ENCODE measurements at regions not wholly inside any gene's neighbourhood (a gene's known extent, or its start where the extent isn't known, plus 50 kb on each side); places are given as distances from the start of the nearest gene placed in this dataset.

DNA sequence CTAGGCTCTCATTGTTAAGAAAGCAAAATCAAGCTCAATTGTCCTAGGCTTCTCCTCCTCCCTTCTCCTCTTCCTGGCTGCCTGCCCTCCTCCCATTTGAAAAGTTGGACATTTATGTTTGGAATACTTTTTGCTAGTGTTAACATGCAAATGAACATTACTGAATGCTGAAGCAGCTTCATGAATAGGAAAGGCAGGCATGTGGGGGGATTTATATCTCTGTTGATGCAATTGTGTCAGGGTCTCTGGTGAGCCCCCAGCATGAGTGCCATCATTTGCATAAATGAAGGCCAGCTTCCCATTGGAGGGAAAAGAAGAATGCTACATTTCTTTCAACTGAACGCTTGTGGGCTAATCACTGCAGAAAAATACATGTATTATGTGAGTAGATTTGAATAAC lies 160.1 kb upstream of the NDST3 start:
- DNase-seq = no peak
- intact Hi-C loops (cut with micrococcal nuclease) = no loop called here
- no peaks in the 10 kb centered on the region for H3K9me3 Mint-ChIP-seq
- H3K4me1 Mint-ChIP-seq = no peaks in the 10 kb centered on the region
- no peaks in the 10 kb centered on the region for H3K27me3 Mint-ChIP-seq
- ChIA-PET CTCF (no interaction called here), POLR2A (no interaction called here)
- TF ChIP-seq, protein P1, sequence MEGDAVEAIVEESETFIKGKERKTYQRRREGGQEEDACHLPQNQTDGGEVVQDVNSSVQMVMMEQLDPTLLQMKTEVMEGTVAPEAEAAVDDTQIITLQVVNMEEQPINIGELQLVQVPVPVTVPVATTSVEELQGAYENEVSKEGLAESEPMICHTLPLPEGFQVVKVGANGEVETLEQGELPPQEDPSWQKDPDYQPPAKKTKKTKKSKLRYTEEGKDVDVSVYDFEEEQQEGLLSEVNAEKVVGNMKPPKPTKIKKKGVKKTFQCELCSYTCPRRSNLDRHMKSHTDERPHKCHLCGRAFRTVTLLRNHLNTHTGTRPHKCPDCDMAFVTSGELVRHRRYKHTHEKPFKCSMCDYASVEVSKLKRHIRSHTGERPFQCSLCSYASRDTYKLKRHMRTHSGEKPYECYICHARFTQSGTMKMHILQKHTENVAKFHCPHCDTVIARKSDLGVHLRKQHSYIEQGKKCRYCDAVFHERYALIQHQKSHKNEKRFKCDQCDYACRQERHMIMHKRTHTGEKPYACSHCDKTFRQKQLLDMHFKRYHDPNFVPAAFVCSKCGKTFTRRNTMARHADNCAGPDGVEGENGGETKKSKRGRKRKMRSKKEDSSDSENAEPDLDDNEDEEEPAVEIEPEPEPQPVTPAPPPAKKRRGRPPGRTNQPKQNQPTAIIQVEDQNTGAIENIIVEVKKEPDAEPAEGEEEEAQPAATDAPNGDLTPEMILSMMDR (IDR thresholded peaks at IDR 0.05) = no peak
- H3K27ac Mint-ChIP-seq = no peak overlapping the region
- no peak overlapping the region for H3K4me3 Mint-ChIP-seq
- H3K36me3 Mint-ChIP-seq (ENCODE audit: low read depth) = no peaks in the 10 kb centered on the region
- no peak for ATAC-seq (ENCODE audit: low read depth)

DNA sequence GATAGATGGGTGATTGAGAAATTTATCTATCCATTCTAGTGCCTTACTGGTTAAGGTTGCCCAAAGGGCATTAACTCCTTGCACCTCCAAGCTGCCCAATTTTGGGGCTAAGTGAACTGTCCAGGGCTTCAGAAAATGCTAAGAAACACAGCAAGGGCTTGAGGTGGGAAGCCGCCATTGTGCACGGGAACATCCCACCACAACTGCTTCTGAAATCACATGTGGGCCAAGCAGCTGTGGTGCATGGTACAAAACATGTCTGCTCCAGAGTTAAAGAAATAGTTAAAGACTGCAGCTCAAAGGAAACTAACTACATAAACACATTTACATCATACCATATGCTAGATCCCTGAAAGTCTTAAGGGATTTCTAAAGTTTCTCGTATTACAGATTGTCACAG lies 144.3 kb upstream of the NDST3 start:
- Mint-ChIP-seq H3K27ac (no peak overlapping the region), H3K4me1 (no peaks in the 10 kb centered on the region), H3K27me3 (no peaks in the 10 kb centered on the region), H3K9me3 (peaks cover 2% of the 10 kb centered on the region), H3K36me3 (ENCODE audit: low read depth) (no peaks in the 10 kb centered on the region), H3K4me3 (no peak overlapping the region)
- CTCF ChIA-PET = no interaction called here
- POLR2A ChIA-PET = no interaction called here
- no peak for ATAC-seq (ENCODE audit: low read depth)
- intact Hi-C loops (cut with micrococcal nuclease) = no loop called here
- TF ChIP-seq, protein P1 (IDR thresholded peaks at IDR 0.05) = no peak
- no peak for DNase-seq

DNA sequence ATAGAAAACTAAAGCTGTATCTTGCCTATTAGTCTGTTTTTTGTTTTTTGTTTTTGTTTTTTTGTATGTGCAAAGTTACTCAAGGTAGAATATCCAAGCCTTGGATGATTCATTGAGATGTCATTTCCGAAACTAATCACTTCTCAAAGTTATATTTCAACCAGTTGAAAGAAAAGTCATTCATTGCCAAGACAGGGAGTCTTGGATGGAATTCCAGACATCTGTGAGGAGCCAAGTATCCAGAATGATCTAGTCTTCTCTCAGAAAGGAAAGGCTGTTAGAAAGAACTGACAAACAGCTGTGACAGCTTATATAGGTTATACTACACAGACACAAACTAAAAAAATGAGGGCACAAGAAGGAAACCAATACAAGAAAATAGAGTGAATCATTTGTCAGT lies 141.1 kb upstream of the NDST3 start:
- ATAC-seq (ENCODE audit: low read depth) = no peak
- ChIA-PET POLR2A (no interaction called here), CTCF (no interaction called here)
- Mint-ChIP-seq H3K4me1 (no peaks in the 10 kb centered on the region), H3K27ac (no peak overlapping the region), H3K9me3 (no peaks in the 10 kb centered on the region), H3K4me3 (no peak overlapping the region), H3K36me3 (ENCODE audit: low read depth) (no peaks in the 10 kb centered on the region), H3K27me3 (no peaks in the 10 kb centered on the region)
- intact Hi-C loops (cut with micrococcal nuclease) = no loop called here
- TF ChIP-seq, protein P1 (IDR thresholded peaks at IDR 0.05) = no peak
- no peak for DNase-seq

DNA sequence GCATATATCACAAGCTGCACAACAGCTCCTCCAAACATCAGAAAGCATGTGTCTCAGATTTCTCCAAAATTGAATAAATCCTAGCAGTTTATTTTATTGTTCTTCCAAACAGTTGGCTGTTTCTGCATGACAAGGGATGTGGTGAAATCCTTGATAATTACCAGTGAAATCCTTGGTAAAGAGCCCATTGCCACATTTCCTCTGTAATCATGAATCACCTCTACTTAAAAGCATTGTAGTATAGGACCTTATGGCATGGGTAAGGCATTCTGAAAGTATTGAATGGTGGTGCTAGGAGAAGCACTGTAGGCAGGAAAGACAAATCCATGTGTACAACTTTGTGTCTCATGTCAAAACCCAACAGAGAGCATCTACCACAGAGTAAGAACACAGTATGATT lies 135.8 kb upstream of the NDST3 start:
- DNase-seq (no peak), ATAC-seq (ENCODE audit: low read depth) (no peak)
- Mint-ChIP-seq H3K27me3 (no peaks in the 10 kb centered on the region), H3K36me3 (ENCODE audit: low read depth) (no peaks in the 10 kb centered on the region), H3K4me1 (no peaks in the 10 kb centered on the region), H3K9me3 (no peaks in the 10 kb centered on the region), H3K27ac (no peak overlapping the region), H3K4me3 (no peak overlapping the region)
- ChIA-PET POLR2A (no interaction called here), CTCF (no interaction called here)
- intact Hi-C loops (cut with micrococcal nuclease) = no loop called here
- TF ChIP-seq, protein P1 (IDR thresholded peaks at IDR 0.05) = no peak

DNA sequence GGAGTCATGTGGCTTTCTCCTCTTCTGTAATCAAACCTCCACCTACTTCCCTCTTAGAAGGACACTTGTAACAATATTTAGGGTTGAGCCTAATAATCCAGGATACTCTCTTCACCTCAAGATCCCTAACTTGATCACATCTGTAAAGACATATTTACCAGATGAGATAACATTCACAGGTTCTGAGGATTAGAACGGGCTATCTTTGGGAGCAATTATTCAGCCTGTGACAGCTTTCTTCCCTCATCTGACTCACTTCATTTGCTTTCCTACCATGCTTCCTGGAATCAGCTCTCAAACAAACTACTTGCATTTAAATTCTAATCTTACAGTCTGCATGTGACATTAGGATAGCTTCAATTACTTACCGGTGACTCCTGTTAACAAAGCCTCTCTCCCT lies 133.5 kb upstream of the NDST3 start:
- DNase-seq (no peak), ATAC-seq (ENCODE audit: low read depth) (no peak)
- TF ChIP-seq, protein P1 (IDR thresholded peaks at IDR 0.05) = no peak
- H3K9me3 Mint-ChIP-seq = no peaks in the 10 kb centered on the region
- H3K4me1 Mint-ChIP-seq = no peaks in the 10 kb centered on the region
- no peak overlapping the region for H3K27ac Mint-ChIP-seq
- H3K4me3 Mint-ChIP-seq = no peak overlapping the region
- CTCF ChIA-PET = no interaction called here
- intact Hi-C loops (cut with micrococcal nuclease) = no loop called here
- no peaks in the 10 kb centered on the region for H3K36me3 Mint-ChIP-seq (ENCODE audit: low read depth)
- POLR2A ChIA-PET = no interaction called here
- H3K27me3 Mint-ChIP-seq = no peaks in the 10 kb centered on the region
